Large intestine (tissue), 3 donors: ENCODE measurements at regions not wholly inside any gene's neighbourhood (a gene's known extent, or its start where the extent isn't known, plus 50 kb on each side); places are given as distances from the start of the nearest gene placed in this dataset.

ENCODE experiments used
- DNase-seq, 2 donors: peaks; one replicate each; pipeline versions ENCODE4 v3.0.0 to v3.0.0-alpha.2; 2013
- H3K27ac ChIP-seq: one replicate; pipeline ENCODE4 v1.5.1; 2013; ENCODE audit warnings: low read length
- H3K27me3 ChIP-seq: 2 replicates; pipeline ENCODE4 v1.6.1; 2013; ENCODE audit warnings: low read length; ENCODE audit not compliant: control insufficient read depth, insufficient read depth
- H3K36me3 ChIP-seq: 2 replicates; pipeline ENCODE4 v1.6.1; 2013; ENCODE audit warnings: low read length; ENCODE audit not compliant: control insufficient read depth, insufficient read depth
- H3K4me1 ChIP-seq: one replicate; pipeline ENCODE4 v1.6.1; 2013; ENCODE audit warnings: low read length; ENCODE audit not compliant: control insufficient read depth, insufficient read depth
- H3K4me3 ChIP-seq: one replicate; pipeline ENCODE4 v1.5.1; 2013; ENCODE audit warnings: low read length
- H3K9me3 ChIP-seq: one replicate; pipeline ENCODE4 v1.6.1; 2013; ENCODE audit warnings: mild to moderate bottlenecking, low read depth, low read length, moderate library complexity; ENCODE audit not compliant: control insufficient read depth
- WGBS: methylation state at CpG from one replicate; pipeline ENCODE4 v1.1.5; 2013; ENCODE audit warnings: low lambda C conversion rate; ENCODE audit not compliant: insufficient coverage; 5-methylcytosine and 5-hydroxymethylcytosine counted together

GRCh38 chr10:63707254-63707910 is 186.2 kb downstream of the REEP3 start:
- Histone ChIP-seq H3K4me1 (peaks cover 21% of the 10 kb centered on the region), H3K36me3 (no peaks in the 10 kb centered on the region), H3K4me3 (no peak overlapping the region), H3K27me3 (no peaks in the 10 kb centered on the region), H3K27ac (no peak overlapping the region), H3K9me3 (no peaks in the 10 kb centered on the region)
- WGBS = no CpG with 5 or more reads among the region's 1 CpG
- DNase-seq = peak in 1 of 2 donors; percentile 54

- no peaks in the 10 kb centered on the region for H3K9me3 ChIP-seq
- no CpG with 5 or more reads among the region's 5 CpGs for whole genome bisulfite sequencing
- DNase-seq = no peak
- H3K4me1 ChIP-seq = peaks cover 31% of the 10 kb centered on the region
- no peaks in the 10 kb centered on the region for H3K27me3 ChIP-seq
- H3K36me3 ChIP-seq = no peaks in the 10 kb centered on the region
- H3K27ac ChIP-seq = no peak overlapping the region
- no peak overlapping the region for H3K4me3 ChIP-seq
Observed at GRCh38 chr10:63708421-63708820, 187.2 kb downstream of the REEP3 start.

- no peak for DNase-seq
- no peaks in the 10 kb centered on the region for H3K36me3 ChIP-seq
- peaks cover 37% of the 10 kb centered on the region for H3K4me1 ChIP-seq
- no peaks in the 10 kb centered on the region for H3K9me3 ChIP-seq
- H3K4me3 ChIP-seq = no peak overlapping the region
- H3K27ac ChIP-seq = peak overlapping the region; percentile 92
- no peaks in the 10 kb centered on the region for H3K27me3 ChIP-seq
Observed at GRCh38 chr10:63710703-63711102, 189.5 kb downstream of the REEP3 start.

- H3K4me1 ChIP-seq = peaks cover 40% of the 10 kb centered on the region
- no CpG with 5 or more reads among the region's 4 CpGs for WGBS
- no peaks in the 10 kb centered on the region for H3K9me3 ChIP-seq
- no peak overlapping the region for H3K4me3 ChIP-seq
- no peaks in the 10 kb centered on the region for H3K27me3 ChIP-seq
- peak overlapping the region; percentile 92 for H3K27ac ChIP-seq
- H3K36me3 ChIP-seq = no peaks in the 10 kb centered on the region
- DNase-seq = peak in 1 of 2 donors; percentile 68
Observed at GRCh38 chr10:63711361-63711760, 190.2 kb downstream of the REEP3 start.

GRCh38 chr10:63711867-63712716 is 190.9 kb downstream of the REEP3 start:
- peaks cover 46% of the 10 kb centered on the region for H3K4me1 ChIP-seq
- WGBS = no CpG with 5 or more reads among the region's 6 CpGs

GRCh38 chr10:63712717-63713115 is 191.5 kb downstream of the REEP3 start:
- Histone ChIP-seq H3K27me3 (no peaks in the 10 kb centered on the region), H3K36me3 (no peaks in the 10 kb centered on the region), H3K9me3 (no peaks in the 10 kb centered on the region), H3K4me1 (peaks cover 48% of the 10 kb centered on the region), H3K27ac (peak overlapping the region; percentile 92), H3K4me3 (no peak overlapping the region)
- no CpG with 5 or more reads among the region's 1 CpG for WGBS
- DNase-seq = no peak

More at GRCh38 chr10:63711867-63712716, 190.9 kb downstream of the REEP3 start:
- H3K4me3 ChIP-seq = no peak overlapping the region
- DNase-seq = peak; percentile 92 to 96
- peak overlapping the region; percentile 92 for H3K27ac ChIP-seq
- no peaks in the 10 kb centered on the region for H3K9me3 ChIP-seq
- H3K36me3 ChIP-seq = no peaks in the 10 kb centered on the region
- H3K27me3 ChIP-seq = no peaks in the 10 kb centered on the region

- Histone ChIP-seq H3K27me3 (no peaks in the 10 kb centered on the region), H3K4me3 (no peak overlapping the region), H3K27ac (peak overlapping the region; percentile 92), H3K9me3 (no peaks in the 10 kb centered on the region), H3K4me1 (peaks cover 55% of the 10 kb centered on the region), H3K36me3 (no peaks in the 10 kb centered on the region)
- WGBS = no CpG with 5 or more reads among the region's 7 CpGs
- peak; percentile 70 to 86 for DNase-seq
Observed at GRCh38 chr10:63713191-63714144, 192.3 kb downstream of the REEP3 start.

- no peaks in the 10 kb centered on the region for H3K36me3 ChIP-seq
- H3K4me3 ChIP-seq = no peak overlapping the region
- 28% methylated on average over 3 of the region's 4 CpGs for WGBS
- no peaks in the 10 kb centered on the region for H3K27me3 ChIP-seq
- H3K27ac ChIP-seq = peak overlapping the region; percentile 62
- H3K4me1 ChIP-seq = peaks cover 66% of the 10 kb centered on the region
- peak in 1 of 2 donors; percentile 72 for DNase-seq
- H3K9me3 ChIP-seq = no peaks in the 10 kb centered on the region
Observed at GRCh38 chr10:63716016-63716580, 194.9 kb downstream of the REEP3 start.

- DNase-seq = no peak
- Histone ChIP-seq H3K4me3 (no peak overlapping the region), H3K27me3 (no peaks in the 10 kb centered on the region), H3K4me1 (peaks cover 58% of the 10 kb centered on the region), H3K9me3 (no peaks in the 10 kb centered on the region), H3K36me3 (no peaks in the 10 kb centered on the region), H3K27ac (no peak overlapping the region)
- WGBS = 85% methylated on average over 3 of the region's 11 CpGs
Observed at GRCh38 chr10:63717027-63717715, 196.0 kb downstream of the REEP3 start.
